Activated T-cell treated with anti-CD3 and anti-CD28 coated beads, Interleukin-2, amount 50 U/mL, for 4 hours (primary cell): ENCODE measurements at regions not wholly inside any gene's neighbourhood (a gene's known extent, or its start where the extent isn't known, plus 50 kb on each side); places are given as distances from the start of the nearest gene placed in this dataset.

ENCODE experiments used
- ATAC-seq, 2 donors: fragments of 200-7000 bp; cut with Tn5 transposase; one replicate each; pipeline ENCODE4 v1.10.0; 2021
- DNase-seq: peaks from one replicate; pipeline ENCODE4 v3.0.0-alpha.2; 2020
- H3K27me3 Mint-ChIP-seq: one replicate; pipeline ENCODE4 v1.8.0; 2021; ENCODE audit warnings: low read depth, mixed read lengths
- H3K36me3 Mint-ChIP-seq: one replicate; pipeline ENCODE4 v1.8.0; 2022; ENCODE audit warnings: mixed read lengths; ENCODE audit not compliant: insufficient read depth
- H3K4me1 Mint-ChIP-seq: one replicate; pipeline ENCODE4 v1.8.0; 2021; ENCODE audit warnings: low read depth, mixed read lengths
- H3K4me3 Mint-ChIP-seq: one replicate; pipeline ENCODE4 v1.8.0; 2021; ENCODE audit warnings: mild to moderate bottlenecking, moderate library complexity, mixed read lengths
- H3K9me3 Mint-ChIP-seq: one replicate; pipeline ENCODE4 v1.8.0; 2021; ENCODE audit warnings: mixed read lengths

DNA sequence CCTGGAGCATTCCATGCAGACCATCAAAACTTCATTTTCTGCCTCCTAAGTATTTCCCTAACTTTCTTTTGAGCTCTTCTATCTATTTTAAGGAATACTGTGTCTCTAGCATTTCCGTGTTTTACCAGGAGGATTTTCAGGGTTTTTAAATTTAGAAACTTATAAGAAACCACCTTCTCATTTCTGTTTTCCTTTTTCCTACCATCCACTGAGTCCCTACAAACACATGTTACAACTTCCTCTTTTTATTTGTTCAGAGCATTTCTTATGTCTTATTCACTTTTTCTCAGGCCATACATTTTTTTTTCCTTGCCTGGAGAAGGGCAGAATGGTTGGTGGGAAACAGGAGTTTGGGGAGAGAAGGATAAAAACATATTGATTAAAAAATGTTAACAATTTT, 130.0 kb upstream of the BMP5 start:
- peaks cover 7% of the 10 kb centered on the region for H3K9me3 Mint-ChIP-seq
- DNase-seq (no peak), ATAC-seq (no peak)
- H3K36me3 Mint-ChIP-seq: no peaks in the 10 kb centered on the region
- H3K27me3 Mint-ChIP-seq: no peaks in the 10 kb centered on the region
- H3K4me3 Mint-ChIP-seq: no peak overlapping the region
- no peaks in the 10 kb centered on the region for H3K4me1 Mint-ChIP-seq

DNA sequence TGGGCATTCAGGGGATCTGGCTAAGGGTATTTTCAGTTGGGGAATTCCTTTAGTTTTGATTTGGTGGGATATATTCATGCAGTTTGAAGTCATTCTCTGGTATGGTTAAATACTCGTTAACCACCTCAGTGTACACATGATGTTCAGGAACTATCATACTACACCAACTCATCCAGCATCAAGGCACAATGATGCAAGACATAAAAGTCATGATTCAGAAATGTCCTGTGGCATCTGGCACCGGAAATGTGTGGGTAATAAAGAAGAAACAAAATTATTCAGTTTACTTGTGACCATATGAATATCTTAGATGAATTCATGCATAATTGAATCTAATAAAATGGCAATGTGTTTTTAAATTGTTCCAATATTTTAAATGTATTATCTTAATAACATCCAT, 129.0 kb upstream of the BMP5 start:
- no peaks in the 10 kb centered on the region for H3K36me3 Mint-ChIP-seq
- no peak for ATAC-seq
- H3K4me1 Mint-ChIP-seq: no peaks in the 10 kb centered on the region
- no peak for DNase-seq
- no peak overlapping the region for H3K4me3 Mint-ChIP-seq
- H3K9me3 Mint-ChIP-seq: peaks cover 11% of the 10 kb centered on the region
- H3K27me3 Mint-ChIP-seq: no peaks in the 10 kb centered on the region

DNA sequence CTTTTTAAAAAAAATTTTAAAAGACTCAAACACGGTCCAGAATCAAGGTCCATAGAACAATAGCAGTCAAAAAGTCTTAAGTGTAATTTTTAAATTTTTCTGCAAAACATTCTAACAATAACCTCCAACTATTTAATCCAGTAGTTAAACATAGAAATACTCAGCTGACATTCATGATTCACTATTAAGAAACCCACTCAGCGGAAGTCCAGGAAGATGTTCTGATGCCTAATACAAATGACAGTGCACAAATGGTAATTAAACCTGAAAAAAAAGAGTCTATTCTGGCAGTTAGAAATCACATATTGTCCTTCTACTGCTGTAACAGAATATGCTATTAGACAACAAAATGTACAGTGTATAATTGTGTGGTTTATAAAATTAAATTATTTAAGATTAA, 128.2 kb upstream of the BMP5 start:
- no peak for DNase-seq
- Mint-ChIP-seq H3K9me3 (peaks cover 6% of the 10 kb centered on the region), H3K27me3 (no peaks in the 10 kb centered on the region), H3K4me1 (no peaks in the 10 kb centered on the region), H3K36me3 (no peaks in the 10 kb centered on the region), H3K4me3 (no peak overlapping the region)
- ATAC-seq: no peak

DNA sequence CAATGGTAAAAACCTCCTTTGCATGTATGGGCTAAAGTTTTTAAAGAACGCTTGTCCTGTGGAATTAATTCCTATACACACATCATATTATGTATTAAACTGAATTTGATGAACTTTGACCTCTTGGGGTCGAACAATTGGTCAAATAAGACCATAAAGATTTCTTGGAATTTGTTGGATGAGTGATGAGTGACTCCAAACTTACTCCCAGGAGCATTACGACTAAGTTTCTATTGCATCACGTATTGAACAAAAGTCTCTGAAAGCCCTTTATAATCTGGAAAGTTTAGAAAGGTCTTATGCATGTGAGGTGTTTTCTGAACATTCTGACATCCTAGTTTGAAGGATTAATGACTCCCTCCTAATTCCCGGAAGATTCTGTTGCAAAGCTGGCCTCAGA, 126.9 kb upstream of the BMP5 start:
- Mint-ChIP-seq H3K9me3 (peaks cover 6% of the 10 kb centered on the region), H3K4me1 (no peaks in the 10 kb centered on the region), H3K27me3 (no peaks in the 10 kb centered on the region), H3K36me3 (no peaks in the 10 kb centered on the region), H3K4me3 (no peak overlapping the region)
- no peak for ATAC-seq
- DNase-seq: no peak

DNA sequence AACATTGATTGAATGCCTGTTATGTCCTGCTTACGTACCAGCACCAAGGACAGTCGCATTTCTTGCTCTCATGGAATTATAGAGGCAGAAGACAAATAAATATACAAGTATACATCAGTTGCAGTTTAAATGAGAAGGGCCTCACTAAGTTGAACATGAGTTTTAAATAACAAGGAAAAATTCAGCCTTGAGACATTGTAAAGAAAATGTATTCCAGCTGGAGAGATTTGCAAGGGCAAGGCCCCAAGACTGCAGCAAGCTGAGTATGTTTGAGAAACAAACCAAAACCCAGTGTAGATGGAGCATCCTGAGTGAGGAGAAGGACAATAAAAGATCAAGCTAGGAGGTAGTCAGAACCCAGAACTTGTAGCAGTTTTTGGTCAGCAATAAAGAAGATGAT, 123.2 kb upstream of the BMP5 start:
- DNase-seq: no peak
- H3K27me3 Mint-ChIP-seq: no peaks in the 10 kb centered on the region
- H3K9me3 Mint-ChIP-seq: peaks cover 13% of the 10 kb centered on the region

DNA sequence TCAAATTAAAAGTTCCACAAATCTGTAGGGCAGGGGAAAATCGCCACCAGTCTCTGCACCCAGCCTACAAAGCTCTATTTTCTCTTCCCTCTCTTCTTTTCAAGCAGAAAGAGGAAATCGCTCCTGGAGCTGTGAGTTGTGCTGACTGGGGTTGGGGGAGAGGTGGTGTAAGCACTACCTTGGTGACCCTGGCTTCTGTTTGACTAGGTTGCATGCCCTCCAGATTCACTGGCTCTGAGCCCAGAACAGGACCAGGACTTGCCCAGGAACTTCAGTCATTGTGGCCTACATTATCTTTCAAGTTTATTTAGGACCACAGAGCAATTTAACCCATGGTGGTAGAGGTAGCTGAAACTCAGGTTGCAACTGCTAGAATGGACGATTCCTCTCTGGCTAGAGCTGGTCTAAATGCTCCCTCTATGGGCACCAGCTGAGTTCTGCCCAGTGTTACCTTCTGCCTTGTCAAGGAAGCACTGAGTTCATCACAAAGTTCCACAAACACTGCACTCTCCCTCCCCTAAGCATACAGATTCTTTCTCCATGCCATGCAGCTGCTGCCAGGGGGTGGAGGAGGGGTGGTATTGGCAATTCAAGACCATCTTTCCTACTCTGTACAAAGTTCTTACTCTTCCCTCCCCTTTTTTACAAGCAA, 122.0 kb upstream of the BMP5 start:
- Mint-ChIP-seq H3K27me3 (no peaks in the 10 kb centered on the region), H3K9me3 (peaks cover 14% of the 10 kb centered on the region), H3K4me1 (no peaks in the 10 kb centered on the region), H3K4me3 (no peak overlapping the region), H3K36me3 (no peaks in the 10 kb centered on the region)
- no peak for DNase-seq
- ATAC-seq: no peak

More for the DNA sequence above, 123.2 kb upstream of the BMP5 start:
- no peaks in the 10 kb centered on the region for H3K36me3 Mint-ChIP-seq
- H3K4me3 Mint-ChIP-seq: no peak overlapping the region
- ATAC-seq: no peak
- no peaks in the 10 kb centered on the region for H3K4me1 Mint-ChIP-seq

DNA sequence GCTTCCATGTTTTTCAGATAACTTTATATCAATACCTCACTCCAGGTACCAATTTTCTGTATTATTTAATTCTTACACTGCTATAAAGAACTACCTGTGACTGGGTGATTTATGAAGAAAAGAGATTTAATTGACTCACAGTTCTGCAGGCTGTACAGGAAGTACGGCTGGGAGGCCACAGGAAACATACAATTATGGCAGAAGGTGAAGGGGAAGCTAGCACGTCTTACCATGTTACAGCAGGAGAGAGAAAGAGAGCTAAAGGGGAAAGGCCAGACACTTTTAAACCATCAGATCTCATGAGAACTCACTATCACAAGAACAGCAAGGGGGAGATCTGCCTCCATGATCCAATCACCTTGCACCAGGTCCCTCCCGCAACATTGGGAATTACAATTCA, 119.1 kb upstream of the BMP5 start:
- H3K27me3 Mint-ChIP-seq: no peaks in the 10 kb centered on the region
- H3K36me3 Mint-ChIP-seq: no peaks in the 10 kb centered on the region
- no peak for ATAC-seq
- H3K9me3 Mint-ChIP-seq: peaks cover 17% of the 10 kb centered on the region
- no peaks in the 10 kb centered on the region for H3K4me1 Mint-ChIP-seq
- DNase-seq: no peak
- no peak overlapping the region for H3K4me3 Mint-ChIP-seq

DNA sequence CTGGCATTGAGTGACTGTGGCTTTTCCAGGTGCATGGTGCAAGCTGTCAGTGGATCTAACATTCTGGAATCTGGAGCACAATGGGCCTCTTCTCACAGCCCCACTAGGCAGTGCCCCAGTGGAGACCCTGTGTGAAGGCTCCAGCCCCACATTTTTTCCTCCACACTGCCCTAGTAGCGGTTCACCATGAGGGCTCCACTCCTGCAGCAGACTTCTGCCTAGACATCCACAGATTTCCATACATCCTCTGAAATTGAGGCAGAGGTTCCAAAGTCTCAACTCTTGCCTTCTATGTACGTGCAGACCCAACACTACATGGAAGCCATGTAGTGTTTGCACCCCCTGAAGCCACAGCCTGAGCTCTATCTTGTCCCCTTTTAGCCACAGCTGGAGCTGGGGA, 118.0 kb upstream of the BMP5 start:
- ATAC-seq: no peak

DNA sequence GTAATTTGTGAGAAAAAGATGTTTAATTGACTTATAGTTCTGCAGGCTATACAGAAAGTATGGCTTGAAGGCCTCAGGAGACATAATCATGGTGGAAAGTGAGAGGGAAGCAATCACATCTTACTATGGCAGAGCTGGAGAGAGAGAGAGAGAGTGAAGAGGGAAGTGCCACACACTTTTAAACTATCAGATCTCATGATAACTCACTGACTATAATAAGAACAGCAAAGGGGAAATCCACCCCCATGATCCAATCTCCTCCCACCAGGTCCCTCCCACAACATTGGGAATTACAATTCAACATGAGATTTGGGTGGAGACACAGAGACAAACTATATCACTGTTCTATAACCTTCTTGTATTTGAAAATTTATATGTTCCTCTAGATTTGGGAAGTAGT, 117.2 kb upstream of the BMP5 start:
- peaks cover 20% of the 10 kb centered on the region for H3K9me3 Mint-ChIP-seq
- H3K4me3 Mint-ChIP-seq: no peak overlapping the region
- no peaks in the 10 kb centered on the region for H3K4me1 Mint-ChIP-seq
- no peaks in the 10 kb centered on the region for H3K36me3 Mint-ChIP-seq
- DNase-seq (no peak), ATAC-seq (no peak)
- H3K27me3 Mint-ChIP-seq: no peaks in the 10 kb centered on the region

More for the DNA sequence above, 118.0 kb upstream of the BMP5 start:
- H3K4me3 Mint-ChIP-seq: no peak overlapping the region
- no peaks in the 10 kb centered on the region for H3K36me3 Mint-ChIP-seq
- peaks cover 20% of the 10 kb centered on the region for H3K9me3 Mint-ChIP-seq
- no peaks in the 10 kb centered on the region for H3K27me3 Mint-ChIP-seq
- DNase-seq: no peak
- no peaks in the 10 kb centered on the region for H3K4me1 Mint-ChIP-seq

DNA sequence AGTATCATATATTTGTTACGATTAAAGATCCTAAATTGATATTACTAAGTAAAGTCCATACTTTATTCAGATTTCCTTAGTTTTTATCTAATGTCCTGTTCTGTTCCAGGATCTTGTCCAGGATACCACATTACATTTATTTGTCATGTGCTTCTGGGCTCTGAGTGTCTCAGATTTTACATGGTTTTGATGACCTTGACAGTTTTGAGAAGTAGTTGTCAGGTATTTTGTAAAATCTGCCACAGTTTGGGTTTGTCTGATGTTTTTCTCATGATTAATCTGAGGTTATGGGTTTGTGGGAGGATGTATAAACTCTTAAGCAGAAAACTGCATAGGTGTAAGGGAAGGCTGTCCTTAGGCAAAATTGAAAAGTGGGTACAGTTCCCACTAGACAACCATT, 109.9 kb upstream of the BMP5 start:
- ATAC-seq: no peak
- no peaks in the 10 kb centered on the region for H3K36me3 Mint-ChIP-seq

DNA sequence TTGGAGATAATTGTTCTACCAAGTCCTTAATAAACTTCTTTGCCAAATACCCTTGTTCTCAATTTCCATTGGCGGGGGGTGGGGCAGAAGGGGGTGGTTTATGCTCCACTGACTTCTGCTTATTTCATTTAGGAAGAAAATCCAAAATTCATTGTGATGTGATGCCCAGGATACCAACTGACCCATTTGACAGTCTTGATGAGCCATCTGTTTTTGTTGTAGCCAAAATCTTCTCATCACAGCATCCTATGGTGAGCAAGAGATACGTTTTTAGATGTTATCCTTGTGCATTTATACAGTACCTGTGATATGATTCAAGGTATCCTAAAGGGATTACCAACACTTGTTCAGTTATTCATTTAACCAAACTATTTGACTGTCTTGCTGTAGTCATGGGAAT, 108.5 kb upstream of the BMP5 start:
- peaks cover 16% of the 10 kb centered on the region for H3K9me3 Mint-ChIP-seq
- ATAC-seq: no peak
- H3K27me3 Mint-ChIP-seq: no peaks in the 10 kb centered on the region
- no peaks in the 10 kb centered on the region for H3K4me1 Mint-ChIP-seq
- H3K36me3 Mint-ChIP-seq: no peaks in the 10 kb centered on the region
- no peak for DNase-seq
- H3K4me3 Mint-ChIP-seq: no peak overlapping the region

More for the DNA sequence above, 109.9 kb upstream of the BMP5 start:
- Mint-ChIP-seq H3K27me3 (no peaks in the 10 kb centered on the region), H3K4me3 (no peak overlapping the region), H3K9me3 (peaks cover 23% of the 10 kb centered on the region), H3K4me1 (no peaks in the 10 kb centered on the region)
- DNase-seq: no peak

DNA sequence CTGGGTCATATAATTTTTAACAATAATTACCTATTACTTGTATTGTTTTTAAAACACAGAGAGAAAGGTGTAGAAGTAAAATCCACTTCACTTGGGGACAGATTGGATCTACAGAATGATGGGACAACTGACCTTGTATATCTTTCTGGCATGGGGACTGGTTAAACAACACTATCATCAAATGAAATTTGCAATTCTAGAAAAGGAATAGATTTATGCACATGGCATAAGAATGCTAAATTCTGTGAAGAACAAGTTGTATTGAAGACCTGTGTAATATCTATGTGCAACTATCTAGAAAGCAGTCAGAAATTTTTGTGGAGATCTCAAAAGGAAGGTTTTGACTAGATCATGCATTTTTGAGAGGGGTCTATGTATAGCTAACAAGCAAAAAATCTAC, 106.3 kb upstream of the BMP5 start:
- no peaks in the 10 kb centered on the region for H3K27me3 Mint-ChIP-seq
- no peaks in the 10 kb centered on the region for H3K36me3 Mint-ChIP-seq
- no peaks in the 10 kb centered on the region for H3K4me1 Mint-ChIP-seq
- H3K9me3 Mint-ChIP-seq: peaks cover 14% of the 10 kb centered on the region
- ATAC-seq (no peak), DNase-seq (no peak)
- H3K4me3 Mint-ChIP-seq: no peak overlapping the region

DNA sequence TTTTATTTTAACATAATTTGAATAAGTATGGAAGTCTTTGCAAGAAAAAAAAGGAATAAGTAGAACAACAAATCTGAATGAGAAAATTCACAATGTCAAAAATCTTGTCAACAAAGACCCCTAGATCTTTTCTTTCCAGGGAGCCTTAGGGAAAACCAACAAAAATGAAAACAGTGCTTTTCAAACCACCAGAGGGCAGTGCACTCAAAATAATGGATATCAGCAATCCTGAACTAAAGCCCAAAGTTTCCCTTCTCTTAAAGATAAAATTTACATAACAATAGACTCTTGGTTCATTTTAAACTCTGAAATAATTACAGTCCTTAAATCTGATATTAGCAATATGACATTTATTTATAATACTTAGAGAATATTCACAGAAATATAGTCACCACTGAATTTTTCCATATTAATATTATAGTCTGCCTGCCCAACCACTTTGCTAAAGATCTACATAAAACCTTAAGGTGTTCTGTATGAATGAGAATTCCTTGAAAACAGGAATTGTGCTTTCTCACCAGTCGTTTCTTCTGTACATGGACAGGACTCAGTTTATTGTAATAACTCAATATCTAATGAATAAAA, 105.3 kb upstream of the BMP5 start:
- peaks cover 11% of the 10 kb centered on the region for H3K9me3 Mint-ChIP-seq
- ATAC-seq: no peak
- H3K27me3 Mint-ChIP-seq: no peaks in the 10 kb centered on the region
- H3K4me3 Mint-ChIP-seq: no peak overlapping the region
- no peaks in the 10 kb centered on the region for H3K36me3 Mint-ChIP-seq
- no peak for DNase-seq
- H3K4me1 Mint-ChIP-seq: no peaks in the 10 kb centered on the region

DNA sequence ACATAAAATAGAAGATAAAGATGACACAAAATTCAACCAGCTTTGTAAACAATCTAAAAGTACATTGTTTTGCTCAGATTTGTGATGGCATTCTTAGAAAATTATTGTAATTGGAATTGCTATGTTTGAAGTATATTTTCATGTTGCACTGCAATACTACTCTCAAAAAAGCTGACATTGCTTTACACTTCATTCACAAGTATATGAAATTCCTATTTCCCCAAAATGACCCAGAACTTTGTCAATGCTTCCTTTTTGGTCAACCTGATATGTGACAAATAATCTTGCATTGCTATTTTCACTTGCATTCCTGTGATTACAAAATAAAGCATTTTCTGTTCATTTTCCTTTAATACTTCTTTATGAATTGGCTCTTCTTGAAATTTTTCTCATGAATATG, 104.1 kb upstream of the BMP5 start:
- Mint-ChIP-seq H3K27me3 (no peaks in the 10 kb centered on the region), H3K4me1 (no peaks in the 10 kb centered on the region), H3K4me3 (no peak overlapping the region), H3K36me3 (no peaks in the 10 kb centered on the region), H3K9me3 (peaks cover 7% of the 10 kb centered on the region)
- DNase-seq (no peak), ATAC-seq (no peak)

DNA sequence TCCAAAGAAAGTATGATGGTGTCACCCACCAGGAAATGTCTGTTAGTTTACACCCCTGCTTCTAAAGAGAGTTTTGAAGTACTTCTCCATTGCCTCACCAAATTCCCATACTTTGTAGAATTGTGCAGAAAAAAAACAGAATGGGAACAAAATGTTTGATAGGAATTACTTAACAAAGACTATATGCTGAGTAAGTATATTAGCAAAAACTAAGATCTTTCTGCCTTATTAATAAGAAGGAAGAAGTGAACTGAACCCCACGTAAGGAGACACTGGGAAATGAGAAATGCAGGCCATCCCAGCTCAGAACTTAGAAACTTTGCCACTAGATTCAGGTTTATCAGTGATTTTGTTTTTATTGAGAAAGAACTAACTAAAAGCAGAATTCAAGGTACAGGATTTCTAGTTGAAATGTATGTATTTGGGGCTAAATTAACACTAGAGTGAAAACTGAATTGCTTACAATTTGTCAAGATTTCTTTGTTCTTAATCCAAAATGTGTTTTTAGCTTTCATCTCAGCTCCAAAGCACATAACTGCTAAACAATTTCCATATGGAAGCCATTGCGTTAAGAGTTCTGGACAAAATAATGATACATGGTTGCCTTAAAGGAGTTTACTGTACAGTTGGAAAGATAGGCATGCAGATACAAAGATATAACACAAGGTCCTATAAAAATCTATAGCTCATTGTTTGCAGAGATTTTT, 102.7 kb upstream of the BMP5 start:
- H3K36me3 Mint-ChIP-seq: no peaks in the 10 kb centered on the region
- no peaks in the 10 kb centered on the region for H3K27me3 Mint-ChIP-seq
- no peak for ATAC-seq
- H3K9me3 Mint-ChIP-seq: peaks cover 2% of the 10 kb centered on the region
- no peak overlapping the region for H3K4me3 Mint-ChIP-seq
- no peaks in the 10 kb centered on the region for H3K4me1 Mint-ChIP-seq
- no peak for DNase-seq
